ENCODE measurements at regions not wholly inside any gene's neighbourhood (a gene's known extent, or its start where the extent isn't known, plus 50 kb on each side); places are given as distances from the start of the nearest gene placed in this dataset.

DNA sequence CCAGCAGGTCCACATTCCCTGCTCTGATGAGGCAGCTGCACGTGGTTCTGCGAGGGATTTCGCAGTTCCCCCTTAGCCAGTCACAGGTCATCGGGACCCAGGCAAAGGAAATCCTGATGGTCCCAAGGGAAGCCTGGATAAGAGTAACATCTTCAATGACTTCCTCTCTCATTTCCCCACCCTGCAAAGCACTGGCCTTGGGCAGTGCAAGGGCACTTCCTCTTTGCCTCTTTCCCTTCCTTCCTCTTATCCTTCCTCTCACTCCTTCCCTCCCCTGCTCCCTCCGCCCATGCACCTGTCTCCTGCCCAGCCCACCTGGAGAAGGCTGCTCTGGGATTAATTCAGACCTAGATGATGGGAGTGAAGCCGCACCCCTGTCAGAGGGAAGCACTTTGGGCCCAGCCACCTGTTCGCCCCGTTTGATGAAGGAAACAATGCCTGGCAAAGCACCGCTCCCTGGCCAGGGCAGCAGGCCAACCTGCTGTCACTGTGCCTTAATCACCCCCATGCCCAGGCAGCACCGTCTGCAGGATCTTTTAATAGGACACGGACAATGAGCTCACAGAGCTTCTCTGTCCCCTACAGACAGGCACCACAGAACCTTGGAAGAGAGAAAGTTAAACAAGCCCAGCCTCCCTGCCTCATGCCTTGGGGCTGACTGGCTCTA, 113.5 kb upstream of the PABPC3 start:
- TF ChIP-seq NRF1 (conservative IDR thresholded peaks at IDR 0.05; ENCODE audit: low read depth, low read length) (no peak), POLR2A (IDR thresholded peaks at IDR 0.05; ENCODE audit: low read depth, low read length) (no peak), POLR2AphosphoS5 (IDR thresholded peaks at IDR 0.05; ENCODE audit: low read length) (no peak), RCOR1 (conservative IDR thresholded peaks at IDR 0.05; ENCODE audit: low read depth, low read length) (no peak)
- TF ChIP-seq, protein P1, sequence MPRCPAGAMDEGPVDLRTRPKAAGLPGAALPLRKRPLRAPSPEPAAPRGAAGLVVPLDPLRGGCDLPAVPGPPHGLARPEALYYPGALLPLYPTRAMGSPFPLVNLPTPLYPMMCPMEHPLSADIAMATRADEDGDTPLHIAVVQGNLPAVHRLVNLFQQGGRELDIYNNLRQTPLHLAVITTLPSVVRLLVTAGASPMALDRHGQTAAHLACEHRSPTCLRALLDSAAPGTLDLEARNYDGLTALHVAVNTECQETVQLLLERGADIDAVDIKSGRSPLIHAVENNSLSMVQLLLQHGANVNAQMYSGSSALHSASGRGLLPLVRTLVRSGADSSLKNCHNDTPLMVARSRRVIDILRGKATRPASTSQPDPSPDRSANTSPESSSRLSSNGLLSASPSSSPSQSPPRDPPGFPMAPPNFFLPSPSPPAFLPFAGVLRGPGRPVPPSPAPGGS (IDR thresholded peaks at IDR 0.05; ENCODE audit: borderline replicate concordance, insufficient read depth, low read depth, low read length, poor library complexity, severe bottlenecking): no peak
